ENCODE measurements at regions not wholly inside any gene's neighbourhood (a gene's known extent, or its start where the extent isn't known, plus 50 kb on each side); places are given as distances from the start of the nearest gene placed in this dataset.

DNA sequence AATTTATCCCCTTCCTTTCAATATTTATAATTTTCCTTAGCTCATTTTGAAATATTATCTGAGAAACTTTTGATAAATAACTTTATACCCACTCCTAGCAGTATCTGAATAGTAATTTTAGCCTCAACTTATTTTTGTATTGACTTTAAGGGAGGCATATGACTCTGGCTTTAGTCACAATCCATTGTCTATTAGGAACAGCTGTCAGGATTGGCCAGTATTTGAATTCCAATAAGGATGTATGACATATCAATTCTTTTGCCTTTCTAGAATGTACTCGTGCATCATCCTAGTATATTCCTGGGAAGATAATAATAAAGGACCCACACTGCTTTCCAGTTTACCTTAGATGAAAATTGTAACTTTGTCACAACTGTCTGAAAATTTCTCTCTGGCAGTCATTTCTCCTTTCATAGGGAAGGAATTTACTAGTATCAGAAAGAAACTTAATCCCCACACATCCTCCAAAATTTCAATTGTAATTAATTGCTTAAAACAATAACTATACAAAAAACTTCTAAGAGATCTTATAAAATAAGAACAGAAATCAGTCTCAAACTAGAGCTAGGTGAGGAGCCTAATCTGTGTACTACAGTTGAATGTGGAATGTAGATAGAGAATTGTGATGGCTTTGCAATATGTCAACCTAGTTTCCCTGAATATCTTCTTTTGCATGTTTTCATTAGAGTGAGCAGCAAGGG, 121.0 kb upstream of the EPHA5 start:
- DNase-seq (no peak), ATAC-seq (no peak)
- WGBS, 2 donors = 39 to 56% methylated on average over 1 of the region's 1 CpG
- H3K4me1 ChIP-seq = no peaks in the 10 kb centered on the region
- no peak overlapping the region for H3K27ac ChIP-seq
- intact Hi-C loops (cut with DNase I) = no loop called here
- H3K27me3 ChIP-seq = no peaks in the 10 kb centered on the region
- no peaks in the 10 kb centered on the region for H3K36me3 ChIP-seq (replicated peaks in 1 of 2; ENCODE audit: insufficient read depth in 1 of 2, low read depth in 2 of 2)
- no peak overlapping the region for H3K4me3 ChIP-seq
- no peak for TF ChIP-seq POLR2A (IDR thresholded peaks at IDR 0.05)
- TF ChIP-seq, protein P1, sequence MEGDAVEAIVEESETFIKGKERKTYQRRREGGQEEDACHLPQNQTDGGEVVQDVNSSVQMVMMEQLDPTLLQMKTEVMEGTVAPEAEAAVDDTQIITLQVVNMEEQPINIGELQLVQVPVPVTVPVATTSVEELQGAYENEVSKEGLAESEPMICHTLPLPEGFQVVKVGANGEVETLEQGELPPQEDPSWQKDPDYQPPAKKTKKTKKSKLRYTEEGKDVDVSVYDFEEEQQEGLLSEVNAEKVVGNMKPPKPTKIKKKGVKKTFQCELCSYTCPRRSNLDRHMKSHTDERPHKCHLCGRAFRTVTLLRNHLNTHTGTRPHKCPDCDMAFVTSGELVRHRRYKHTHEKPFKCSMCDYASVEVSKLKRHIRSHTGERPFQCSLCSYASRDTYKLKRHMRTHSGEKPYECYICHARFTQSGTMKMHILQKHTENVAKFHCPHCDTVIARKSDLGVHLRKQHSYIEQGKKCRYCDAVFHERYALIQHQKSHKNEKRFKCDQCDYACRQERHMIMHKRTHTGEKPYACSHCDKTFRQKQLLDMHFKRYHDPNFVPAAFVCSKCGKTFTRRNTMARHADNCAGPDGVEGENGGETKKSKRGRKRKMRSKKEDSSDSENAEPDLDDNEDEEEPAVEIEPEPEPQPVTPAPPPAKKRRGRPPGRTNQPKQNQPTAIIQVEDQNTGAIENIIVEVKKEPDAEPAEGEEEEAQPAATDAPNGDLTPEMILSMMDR (IDR thresholded peaks at IDR 0.05) = no peak
- no peaks in the 10 kb centered on the region for H3K9me3 ChIP-seq

DNA sequence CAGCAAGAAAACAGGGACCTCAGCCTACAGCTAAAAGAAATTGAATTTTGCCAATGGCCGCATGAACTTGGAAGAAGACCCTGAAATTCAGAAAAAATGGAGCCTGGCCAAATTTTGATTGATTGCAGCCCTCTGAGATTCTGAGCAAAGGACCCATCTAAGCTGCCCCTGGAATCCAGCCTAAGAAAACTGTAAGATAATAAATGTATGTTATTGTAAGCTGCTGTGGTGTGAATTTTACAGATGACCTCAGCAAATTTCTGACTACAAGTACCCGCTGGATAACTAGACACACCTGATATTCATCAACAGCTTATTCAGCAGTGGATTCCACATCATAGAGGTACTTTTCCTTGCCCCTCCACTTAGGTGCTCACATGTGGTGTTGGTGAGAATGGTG, 119.5 kb upstream of the EPHA5 start:
- intact Hi-C loops (cut with DNase I) = no loop called here

DNA sequence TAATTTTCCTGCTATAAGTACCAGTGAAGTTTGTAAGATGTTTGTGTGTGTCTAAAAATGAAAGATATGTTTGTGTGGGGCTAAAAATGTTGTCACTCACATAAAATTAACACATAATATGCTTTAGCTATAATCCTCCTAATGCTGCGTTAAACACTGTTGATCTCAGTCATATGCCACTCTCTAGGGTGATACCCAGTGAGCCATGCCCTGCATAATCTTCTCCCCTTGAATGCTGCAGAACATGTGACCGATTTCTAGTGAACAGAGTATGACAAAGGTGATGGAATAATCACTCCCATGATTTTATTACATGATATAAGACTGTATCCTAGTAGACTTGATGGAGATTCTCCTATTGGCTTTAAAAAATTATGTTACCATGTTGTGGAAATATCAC, 119.1 kb upstream of the EPHA5 start:
- no peak overlapping the region for H3K27ac ChIP-seq
- WGBS, 2 donors = 72 to 74% methylated on average over 2 of the region's 2 CpGs
- no peak for TF ChIP-seq POLR2A (IDR thresholded peaks at IDR 0.05)
- TF ChIP-seq, protein P1 (IDR thresholded peaks at IDR 0.05) = no peak

More for the DNA sequence above, 119.5 kb upstream of the EPHA5 start:
- Histone ChIP-seq H3K4me3 (no peak overlapping the region), H3K27me3 (no peaks in the 10 kb centered on the region), H3K4me1 (no peaks in the 10 kb centered on the region), H3K27ac (no peak overlapping the region), H3K36me3 (replicated peaks in 1 of 2; ENCODE audit: insufficient read depth in 1 of 2, low read depth in 2 of 2) (no peaks in the 10 kb centered on the region), H3K9me3 (no peaks in the 10 kb centered on the region)
- TF ChIP-seq POLR2A (IDR thresholded peaks at IDR 0.05) = no peak
- TF ChIP-seq, protein P1 (IDR thresholded peaks at IDR 0.05) = no peak
- ATAC-seq (no peak), DNase-seq (no peak)
- 70 to 76% methylated on average over 2 of the region's 2 CpGs for WGBS, 2 donors

DNA sequence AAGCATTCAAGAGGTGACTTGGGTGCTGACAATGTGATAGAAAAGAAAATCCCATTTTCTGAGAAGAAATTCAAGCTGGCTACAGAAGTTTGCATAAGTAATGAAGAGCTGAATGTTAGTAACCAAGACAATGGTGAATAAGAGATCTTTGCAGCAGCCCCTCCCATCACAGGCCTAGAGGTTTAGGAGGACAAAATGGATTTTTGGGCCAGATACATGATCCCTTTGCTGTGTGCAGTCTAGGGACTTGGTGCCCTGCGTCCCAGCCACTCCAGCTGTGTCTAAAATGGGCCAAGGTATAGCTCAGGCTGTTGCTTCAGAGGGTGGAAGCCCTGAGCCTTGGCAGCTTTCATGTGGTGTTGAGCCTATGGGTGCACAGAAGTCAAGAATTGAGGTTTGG, 107.0 kb upstream of the EPHA5 start:
- WGBS, 2 donors = 71 to 86% methylated on average over 1 of the region's 1 CpG
- no peaks in the 10 kb centered on the region for H3K27me3 ChIP-seq
- TF ChIP-seq, protein P1 (IDR thresholded peaks at IDR 0.05) = no peak
- intact Hi-C loops (cut with DNase I) = no loop called here
- ATAC-seq (no peak), DNase-seq (no peak)
- H3K36me3 ChIP-seq (replicated peaks in 1 of 2; ENCODE audit: insufficient read depth in 1 of 2, low read depth in 2 of 2) = no peaks in the 10 kb centered on the region
- no peaks in the 10 kb centered on the region for H3K9me3 ChIP-seq
- H3K27ac ChIP-seq = no peak overlapping the region
- H3K4me3 ChIP-seq = no peak overlapping the region
- no peaks in the 10 kb centered on the region for H3K4me1 ChIP-seq

More for the DNA sequence above, 119.1 kb upstream of the EPHA5 start:
- no peaks in the 10 kb centered on the region for H3K9me3 ChIP-seq
- no peak overlapping the region for H3K4me3 ChIP-seq
- H3K4me1 ChIP-seq = no peaks in the 10 kb centered on the region
- intact Hi-C loops (cut with DNase I) = no loop called here
- no peaks in the 10 kb centered on the region for H3K27me3 ChIP-seq
- no peak for DNase-seq
- no peaks in the 10 kb centered on the region for H3K36me3 ChIP-seq (replicated peaks in 1 of 2; ENCODE audit: insufficient read depth in 1 of 2, low read depth in 2 of 2)
- ATAC-seq = no peak

DNA sequence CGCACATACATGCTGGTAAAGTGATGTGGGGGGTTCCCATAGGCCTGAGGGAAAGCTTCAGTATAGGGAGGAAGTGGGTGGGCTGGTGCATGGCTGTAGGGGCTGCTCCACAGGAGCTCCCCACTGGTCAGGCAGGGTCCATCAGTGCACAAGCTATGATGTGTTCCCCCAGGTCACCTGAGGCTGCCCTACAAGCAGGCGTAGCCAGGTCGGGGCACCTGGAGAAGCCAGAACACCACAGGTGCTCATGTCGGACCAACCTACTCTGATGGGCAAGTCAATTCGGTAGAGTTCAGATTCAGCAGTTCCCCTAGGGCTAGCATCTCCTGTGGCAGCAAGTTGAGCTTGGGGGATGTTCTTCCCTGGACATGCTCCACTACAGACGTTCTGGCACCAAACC, 103.3 kb upstream of the EPHA5 start:
- Histone ChIP-seq H3K4me3 (no peak overlapping the region), H3K27ac (no peak overlapping the region), H3K4me1 (no peaks in the 10 kb centered on the region), H3K9me3 (no peaks in the 10 kb centered on the region), H3K36me3 (replicated peaks in 1 of 2; ENCODE audit: insufficient read depth in 1 of 2, low read depth in 2 of 2) (no peaks in the 10 kb centered on the region), H3K27me3 (no peaks in the 10 kb centered on the region)
- TF ChIP-seq, protein P1 (IDR thresholded peaks at IDR 0.05) = no peak
- TF ChIP-seq POLR2A (IDR thresholded peaks at IDR 0.05) = no peak
- intact Hi-C loops (cut with DNase I) = no loop called here
- ATAC-seq (no peak), DNase-seq (no peak)
- 68 to 74% methylated on average over 3 to 6 of the region's 6 CpGs for WGBS, 2 donors
